HCT116 (cell line): ENCODE measurements at regions not wholly inside any gene's neighbourhood (a gene's known extent, or its start where the extent isn't known, plus 50 kb on each side); places are given as distances from the start of the nearest gene placed in this dataset.

Source experiments
- ATAC-seq: fragments of 200-7000 bp; cut with Tn5 transposase; 2 replicates; pipeline ENCODE4 v1.9.1; 2020; ENCODE audit warnings: mild to moderate bottlenecking, moderate library complexity
- BruUV-seq: library from RNA; stranded (reverse); fragments of 400-500 nt; replicated peaks from 2 replicates; lab custom pipeline; 2021; lab: Mats Ljungman, UMichigan
- CTCF ChIA-PET: fragments of 300-600 bp; sonication (Branson Sonifier 250); formaldehyde crosslinking; loops from one replicate; lab custom pipeline; 2021; ENCODE audit warnings: antibody characterized with exemption; lab: Charles Lee
- POLR2A ChIA-PET: fragments of 300-600, 350-600 bp; sonication (Branson Sonifier 250); formaldehyde crosslinking; loops from one replicate; lab custom pipeline; 2021; ENCODE audit warnings: antibody characterized with exemption; lab: Charles Lee
- RAD21 ChIA-PET, 2 experiments: fragments of 300-600 bp; sonication (Branson Sonifier 250); formaldehyde crosslinking; loops; one replicate each; lab custom pipeline; 2023; ENCODE audit warnings: low total read pairs in 2 of 2; ENCODE audit not compliant: uncharacterized antibody in 2 of 2, unreplicated experiment in 2 of 2, low non-redundant PET in 1 of 2; lab: Charles Lee
- DNase-seq: peaks from one replicate; pipeline ENCODE4 v3.0.0-alpha.2; 2010; ENCODE audit warnings: low read depth, low spot score
- H2AFZ ChIP-seq: fragments of 200-600 bp; shearing (Covaris generic), sonication (generic); 2 replicates; pipeline ENCODE4 v1.6.1; 2017; ENCODE audit warnings: low read depth, mixed run types, mixed read lengths, antibody characterized with exemption, low read length; ENCODE audit not compliant: poor library complexity, severe bottlenecking
- H3K27ac ChIP-seq: 2 replicates; pipeline ENCODE4 v1.5.1; 2012; ENCODE audit warnings: low read depth, low read length
- H3K27me3 ChIP-seq: fragments of 200-600 bp; sonication (generic); 2 replicates; pipeline ENCODE4 v1.6.1; 2016; ENCODE audit warnings: mixed run types, low read length, mixed read lengths; ENCODE audit not compliant: insufficient read depth
- H3K36me3 ChIP-seq, 2 experiments: fragments of 200-500 bp in 1 of 2; fragments of 200-600 bp in 1 of 2; sonication (Bioruptor generic) in 1 of 2; sonication (generic) in 1 of 2; 2 replicates each; pipeline versions ENCODE4 v1.5.1 to v1.6.1; 2014 to 2016; ENCODE audit warnings: low read length in 2 of 2, inconsistent platforms in 1 of 2, mixed read lengths in 1 of 2, mixed run types in 1 of 2; ENCODE audit not compliant: insufficient read depth in 2 of 2, control insufficient read depth in 1 of 2
- H3K4me1 ChIP-seq, 2 experiments: fragments of 200-600 bp in 1 of 2; sonication (generic) in 1 of 2; 2 replicates each; pipeline versions ENCODE4 v1.5.1 to v1.6.1; 2012 to 2017; ENCODE audit warnings: low read length in 2 of 2, inconsistent platforms in 1 of 2, mild to moderate bottlenecking in 1 of 2, mixed read lengths in 1 of 2, mixed run types in 1 of 2, moderate library complexity in 1 of 2; ENCODE audit not compliant: insufficient read depth in 2 of 2, control insufficient read depth in 1 of 2
- H3K4me2 ChIP-seq: fragments of 200-600 bp; sonication (generic); 2 replicates; pipeline ENCODE4 v1.6.1; 2017; ENCODE audit warnings: mixed run types, low read length, mixed read lengths
- H3K4me3 ChIP-seq, 2 experiments: fragments of 200-600 bp in 1 of 2; sonication (generic) in 1 of 2; replicated peaks in 1 of 2; 2 replicates each; pipeline ENCODE4 v1.5.1; 2011 to 2016; ENCODE audit warnings: low read length in 2 of 2, control low read depth in 1 of 2, low read depth in 1 of 2, mild to moderate bottlenecking in 1 of 2, mixed read lengths in 1 of 2, mixed run types in 1 of 2
- H3K79me2 ChIP-seq: fragments of 200-600 bp; sonication (generic); 2 replicates; pipeline ENCODE4 v1.6.1; 2017; ENCODE audit warnings: mild to moderate bottlenecking, mixed run types, low read length, moderate library complexity, mixed read lengths; ENCODE audit not compliant: insufficient read depth
- H3K9ac ChIP-seq: fragments of 200-600 bp; sonication (generic); 2 replicates; pipeline ENCODE4 v1.6.1; 2016; ENCODE audit warnings: low read length, mixed read lengths
- H3K9me2 ChIP-seq: fragments of 200-600 bp; sonication (generic), shearing (Covaris generic); 2 replicates; pipeline ENCODE4 v1.6.1; 2017; ENCODE audit warnings: mixed run types, mild to moderate bottlenecking, moderate library complexity; ENCODE audit not compliant: insufficient read depth
- H3K9me3 ChIP-seq, 2 experiments: fragments of 200-500 bp in 1 of 2; fragments of 200-600 bp in 1 of 2; sonication (Bioruptor generic) in 1 of 2; sonication (generic) in 1 of 2; 2 replicates each; pipeline ENCODE4 v1.6.1; 2014 to 2017; ENCODE audit warnings: low read length in 2 of 2, mixed read lengths in 2 of 2, inconsistent platforms in 1 of 2, low read depth in 1 of 2, mild to moderate bottlenecking in 1 of 2, mixed run types in 1 of 2, moderate library complexity in 1 of 2; ENCODE audit not compliant: control insufficient read depth in 1 of 2, insufficient read depth in 1 of 2
- H4K20me1 ChIP-seq: fragments of 200-600 bp; sonication (generic), shearing (Covaris generic); 2 replicates; pipeline ENCODE4 v1.6.1; 2017; ENCODE audit warnings: mixed run types, mild to moderate bottlenecking, moderate library complexity; ENCODE audit not compliant: insufficient read depth
- CBX3 ChIP-seq: IDR thresholded peaks from 2 replicates; pipeline ENCODE4 v1.6.1; 2012; ENCODE audit warnings: low read depth
- EGR1 ChIP-seq: IDR thresholded peaks from 2 replicates; pipeline ENCODE4 v1.6.1; 2012; ENCODE audit warnings: low read depth
- EZH2 ChIP-seq: fragments of 200-600 bp; sonication (generic); IDR thresholded peaks from 2 replicates; pipeline ENCODE4 v1.6.1; 2017; ENCODE audit warnings: antibody characterized with exemption, mixed run types
- RAD21 ChIP-seq: IDR thresholded peaks from 2 replicates; pipeline ENCODE4 v1.6.1; 2012; ENCODE audit warnings: low read depth, mild to moderate bottlenecking
- SIN3A ChIP-seq: IDR thresholded peaks from 2 replicates; pipeline ENCODE4 v1.6.1; 2012; ENCODE audit warnings: low read depth
- SRF ChIP-seq: IDR thresholded peaks from 2 replicates; pipeline ENCODE4 v1.6.1; 2012; ENCODE audit warnings: low read depth
- TCF7L2 ChIP-seq: IDR thresholded peaks from 2 replicates; pipeline ENCODE4 v1.7.0; 2011; ENCODE audit warnings: borderline replicate concordance, inconsistent platforms; ENCODE audit not compliant: insufficient read depth, insufficient read length; ENCODE audit errors: extremely low read depth
- YY1 ChIP-seq: IDR thresholded peaks from 2 replicates; pipeline ENCODE4 v1.6.1; 2011; ENCODE audit warnings: low read length, low read depth, moderate library complexity, mild to moderate bottlenecking; ENCODE audit not compliant: insufficient replicate concordance; ENCODE audit errors: extremely low read depth
- ZNF274 ChIP-seq: fragments of 200-500 bp; sonication (Bioruptor generic); IDR thresholded peaks from 2 replicates; pipeline ENCODE4 v1.6.1; 2014; ENCODE audit warnings: mild to moderate bottlenecking, low read depth, low read length, inconsistent platforms
- intact Hi-C: fragments of 100-400 bp; cut with micrococcal nuclease; formaldehyde crosslinking; loops from 2 replicates; pipeline ENCODE4 v1.10.0; 2022
- TF ChIP-seq, protein P1 (sequence below): IDR thresholded peaks from 2 replicates; pipeline ENCODE4 v1.6.1; 2012
- TF ChIP-seq, protein P2 (sequence below), 3 experiments: fragments of 200-600 bp in 1 of 3; sonication (generic) in 1 of 3; IDR thresholded peaks in 2 of 3; conservative IDR thresholded peaks in 1 of 3; 2 replicates each; pipeline ENCODE4 v1.5.1; 2012 to 2017; ENCODE audit warnings: low read depth in 2 of 3, low read length in 2 of 3, antibody characterized with exemption in 1 of 3, borderline replicate concordance in 1 of 3, control low read depth in 1 of 3, mild to moderate bottlenecking in 1 of 3, mixed read lengths in 1 of 3, mixed run types in 1 of 3, moderate library complexity in 1 of 3; ENCODE audit not compliant: insufficient read depth in 1 of 3
- TF ChIP-seq, protein P3 (sequence below): IDR thresholded peaks from 2 replicates; pipeline ENCODE4 v1.6.1; 2012; ENCODE audit warnings: low read depth

DNA sequence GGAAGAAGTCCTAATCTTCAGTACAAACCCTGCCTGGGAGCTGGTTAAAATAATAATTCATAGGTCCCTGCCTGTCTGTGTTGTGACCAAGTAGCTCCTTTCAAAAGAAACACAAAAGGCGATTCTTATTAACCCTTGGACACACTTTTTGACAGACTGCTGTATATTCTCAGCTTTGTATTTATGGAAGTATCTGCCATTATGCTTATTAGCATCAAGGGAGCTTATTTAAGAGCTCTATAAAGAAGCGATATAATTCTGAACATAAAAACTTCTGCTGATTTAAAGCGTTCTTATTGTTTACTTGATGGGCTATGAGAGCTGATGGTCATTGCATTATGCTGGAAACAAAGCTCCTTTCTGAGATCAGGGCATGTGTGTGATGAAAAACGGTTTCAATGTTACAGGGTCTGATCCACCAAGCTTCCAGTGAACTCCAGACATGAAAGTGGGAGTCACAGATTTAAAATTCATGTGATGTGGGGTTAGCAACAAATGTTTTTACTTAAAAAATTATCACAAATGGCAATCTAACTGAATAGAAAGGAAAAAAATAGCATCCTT is 181.8 kb upstream of the PDE10A start (continued):
- TF ChIP-seq, protein P1, sequence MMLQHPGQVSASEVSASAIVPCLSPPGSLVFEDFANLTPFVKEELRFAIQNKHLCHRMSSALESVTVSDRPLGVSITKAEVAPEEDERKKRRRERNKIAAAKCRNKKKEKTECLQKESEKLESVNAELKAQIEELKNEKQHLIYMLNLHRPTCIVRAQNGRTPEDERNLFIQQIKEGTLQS = no peak
- TF ChIP-seq ZNF274 (no peak), TCF7L2 (no peak)
- TF ChIP-seq, protein P2, sequence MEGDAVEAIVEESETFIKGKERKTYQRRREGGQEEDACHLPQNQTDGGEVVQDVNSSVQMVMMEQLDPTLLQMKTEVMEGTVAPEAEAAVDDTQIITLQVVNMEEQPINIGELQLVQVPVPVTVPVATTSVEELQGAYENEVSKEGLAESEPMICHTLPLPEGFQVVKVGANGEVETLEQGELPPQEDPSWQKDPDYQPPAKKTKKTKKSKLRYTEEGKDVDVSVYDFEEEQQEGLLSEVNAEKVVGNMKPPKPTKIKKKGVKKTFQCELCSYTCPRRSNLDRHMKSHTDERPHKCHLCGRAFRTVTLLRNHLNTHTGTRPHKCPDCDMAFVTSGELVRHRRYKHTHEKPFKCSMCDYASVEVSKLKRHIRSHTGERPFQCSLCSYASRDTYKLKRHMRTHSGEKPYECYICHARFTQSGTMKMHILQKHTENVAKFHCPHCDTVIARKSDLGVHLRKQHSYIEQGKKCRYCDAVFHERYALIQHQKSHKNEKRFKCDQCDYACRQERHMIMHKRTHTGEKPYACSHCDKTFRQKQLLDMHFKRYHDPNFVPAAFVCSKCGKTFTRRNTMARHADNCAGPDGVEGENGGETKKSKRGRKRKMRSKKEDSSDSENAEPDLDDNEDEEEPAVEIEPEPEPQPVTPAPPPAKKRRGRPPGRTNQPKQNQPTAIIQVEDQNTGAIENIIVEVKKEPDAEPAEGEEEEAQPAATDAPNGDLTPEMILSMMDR (IDR thresholded peaks at IDR 0.05 in 2 of 3, conservative IDR thresholded peaks at IDR 0.05 in 1 of 3; ENCODE audit: borderline replicate concordance in 1 of 3, insufficient read depth in 1 of 3, low read depth in 2 of 3, low read length in 2 of 3) = no peak

DNA sequence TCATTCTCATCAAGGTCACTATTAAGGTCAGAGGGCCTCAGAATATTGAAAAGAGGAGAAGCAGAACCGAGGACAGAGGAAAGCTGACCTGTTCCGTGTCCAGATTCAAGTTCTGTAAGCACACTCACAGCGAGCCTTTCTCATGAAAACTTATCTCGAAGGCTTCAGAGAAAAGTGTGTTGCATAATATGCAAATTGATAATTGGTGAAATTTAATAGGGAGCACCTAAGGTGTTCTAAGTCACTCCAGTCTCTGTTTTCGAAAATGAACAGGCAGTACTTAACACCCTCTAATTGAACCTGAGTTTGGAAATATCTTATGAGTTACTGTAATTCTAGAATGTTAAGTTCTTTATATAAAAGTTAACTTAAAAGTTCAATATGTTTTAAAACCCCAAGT is 181.2 kb upstream of the PDE10A start:
- intact Hi-C loops = no loop called here
- Histone ChIP-seq H3K9ac (no peak overlapping the region), H4K20me1 (no peaks in the 10 kb centered on the region), H3K4me1 (no peaks in the 10 kb centered on the region), H3K36me3 (no peaks in the 10 kb centered on the region), H2AFZ (no peak overlapping the region), H3K4me3 (no peak overlapping the region), H3K9me2 (no peaks in the 10 kb centered on the region), H3K27ac (no peak overlapping the region), H3K79me2 (no peaks in the 10 kb centered on the region), H3K9me3 (no peaks in the 10 kb centered on the region), H3K4me2 (no peak overlapping the region), H3K27me3 (no peaks in the 10 kb centered on the region)
- RAD21 ChIA-PET = no interaction called here
- CTCF ChIA-PET = interaction anchor here (0.6 to 1.5 kb wide), 2 partner anchors 387 to 404 kb away, joined by 3 to 4 read pairs; no protein-coding TSS in a partner anchor
- ATAC-seq = no peak
- POLR2A ChIA-PET = no interaction called here
- TF ChIP-seq RAD21 (no peak), SRF (no peak), EGR1 (no peak), CBX3 (no peak), EZH2 (no peak), YY1 (no peak), ZNF274 (no peak), SIN3A (no peak)
- TF ChIP-seq, protein P3, sequence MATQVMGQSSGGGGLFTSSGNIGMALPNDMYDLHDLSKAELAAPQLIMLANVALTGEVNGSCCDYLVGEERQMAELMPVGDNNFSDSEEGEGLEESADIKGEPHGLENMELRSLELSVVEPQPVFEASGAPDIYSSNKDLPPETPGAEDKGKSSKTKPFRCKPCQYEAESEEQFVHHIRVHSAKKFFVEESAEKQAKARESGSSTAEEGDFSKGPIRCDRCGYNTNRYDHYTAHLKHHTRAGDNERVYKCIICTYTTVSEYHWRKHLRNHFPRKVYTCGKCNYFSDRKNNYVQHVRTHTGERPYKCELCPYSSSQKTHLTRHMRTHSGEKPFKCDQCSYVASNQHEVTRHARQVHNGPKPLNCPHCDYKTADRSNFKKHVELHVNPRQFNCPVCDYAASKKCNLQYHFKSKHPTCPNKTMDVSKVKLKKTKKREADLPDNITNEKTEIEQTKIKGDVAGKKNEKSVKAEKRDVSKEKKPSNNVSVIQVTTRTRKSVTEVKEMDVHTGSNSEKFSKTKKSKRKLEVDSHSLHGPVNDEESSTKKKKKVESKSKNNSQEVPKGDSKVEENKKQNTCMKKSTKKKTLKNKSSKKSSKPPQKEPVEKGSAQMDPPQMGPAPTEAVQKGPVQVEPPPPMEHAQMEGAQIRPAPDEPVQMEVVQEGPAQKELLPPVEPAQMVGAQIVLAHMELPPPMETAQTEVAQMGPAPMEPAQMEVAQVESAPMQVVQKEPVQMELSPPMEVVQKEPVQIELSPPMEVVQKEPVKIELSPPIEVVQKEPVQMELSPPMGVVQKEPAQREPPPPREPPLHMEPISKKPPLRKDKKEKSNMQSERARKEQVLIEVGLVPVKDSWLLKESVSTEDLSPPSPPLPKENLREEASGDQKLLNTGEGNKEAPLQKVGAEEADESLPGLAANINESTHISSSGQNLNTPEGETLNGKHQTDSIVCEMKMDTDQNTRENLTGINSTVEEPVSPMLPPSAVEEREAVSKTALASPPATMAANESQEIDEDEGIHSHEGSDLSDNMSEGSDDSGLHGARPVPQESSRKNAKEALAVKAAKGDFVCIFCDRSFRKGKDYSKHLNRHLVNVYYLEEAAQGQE = no peak
- no peak for DNase-seq
- no TSS peak for BruUV-seq
